Pancreas (tissue), 10 donors: ENCODE measurements at regions not wholly inside any gene's neighbourhood (a gene's known extent, or its start where the extent isn't known, plus 50 kb on each side); places are given as distances from the start of the nearest gene placed in this dataset.
"Not testable (repeated sequence)": the region's sequence is repeated elsewhere in the genome, so short reads cannot be mapped to it uniquely, and the experiment has no call there.

Experiments used
- ATAC-seq, 4 donors: fragments of 200-7000 bp; cut with Tn5 transposase; one replicate each; pipeline versions ENCODE4 v1.8.0 to v1.9.1; 2020; ENCODE audit warnings: mild to moderate bottlenecking in 4 of 4, moderate library complexity in 4 of 4
- DNase-seq, 6 donors: peaks; one replicate each; pipeline ENCODE4 v3.0.0-alpha.2; 2020
- FAIRE-seq: peaks from 2 replicates; lab custom pipeline; 2012; peaks lifted over from hg19 to GRCh38; lab: Jason Lieb, UNC
- H3K27ac ChIP-seq, 4 donors: fragments of 200-600 bp; sonication (generic); 1 replicate in 3 of 4; 2 replicates in 1 of 4; pipeline versions ENCODE4 v1.5.0 to v1.8.0; 2020
- H3K27me3 ChIP-seq, 4 donors: fragments of 200-600 bp; one replicate each; pipeline ENCODE4 v1.8.0; 2021
- H3K36me3 ChIP-seq, 3 donors: fragments of 200-600 bp; sonication (generic) in 1 of 3; one replicate each; pipeline versions ENCODE4 v1.5.0 to v1.8.0; 2020 to 2021
- H3K4me1 ChIP-seq, 3 donors: fragments of 200-600 bp; one replicate each; pipeline ENCODE4 v1.8.0; 2021
- H3K4me3 ChIP-seq, 4 donors: fragments of 200-600 bp; sonication (generic) in 2 of 4; one replicate each; pipeline versions ENCODE4 v1.5.0 to v1.8.0; 2020 to 2021
- H3K9me3 ChIP-seq, 4 donors: fragments of 200-600 bp; one replicate each; pipeline ENCODE4 v1.8.0; 2021
- CTCF ChIP-seq, 4 donors: fragments of 200-600 bp; sonication (generic) in 3 of 4; IDR thresholded peaks; one replicate each; pipeline versions ENCODE4 v1.5.0 to v1.8.0; 2021; ENCODE audit warnings: antibody characterized with exemption in 4 of 4
- WGBS, 2 donors: extraction: QIAGEN DNeasy Blood & Tissue Kit; methylation state at CpG; one replicate each; pipeline ENCODE4 v1.1.7; 2013; 5-methylcytosine and 5-hydroxymethylcytosine counted together
- intact Hi-C, 3 donors: fragments of 100-400 bp; cut with DNase I; formaldehyde crosslinking; loops; one replicate each; pipeline versions ENCODE4 v1.11.1 to v1.14.2; 2022
- donor health status: healthy with polysubstance abuse.
- donor health status: DM: no; HTN: no; CAD: no; lungs with moderate emphysema.
- donor health status: DM: no; HTN: no; CAD: no.
- donor health status: control.
- donor health status: control.
- donor health status: Bipolar disorder and iron deficiency.
- donor health status: DM: yes; HTN: yes; CAD: no.
- donor health status: DM: no; HTN: no; CAD: no.
- donor health status: DM: no; HTN: no; CAD: no.
- donor health status: DM: yes; HTN: yes; CAD: no.

GRCh38 chr6:113686049-113686448, 171.1 kb upstream of the MARCKS start:
- H3K27ac ChIP-seq: peak overlapping the region in 1 of 4 donors; percentile 27
- 32 to 36% methylated on average over 1 of the region's 1 CpG for WGBS, 2 donors

GRCh38 chr6:113689620-113690019, 167.5 kb upstream of the MARCKS start:
- H3K27me3 ChIP-seq, H3K27ac ChIP-seq, intact Hi-C loops, DNase-seq, H3K9me3 ChIP-seq, FAIRE-seq, H3K36me3 ChIP-seq, H3K4me3 ChIP-seq: not testable (repeated sequence)
- ATAC-seq: peak; percentile 48 to 65 (median 53)
- WGBS, 2 donors: 77 to 85% methylated on average over 4 of the region's 4 CpGs
- peaks cover 13 to 38% (median 28%) of the 10 kb centered on the region in 3 donors for H3K4me1 ChIP-seq

More at GRCh38 chr6:113686049-113686448, 171.1 kb upstream of the MARCKS start:
- intact Hi-C loops: no loop called here
- no peaks in the 10 kb centered on the region for H3K27me3 ChIP-seq
- H3K4me3 ChIP-seq: no peak overlapping the region
- no peak for DNase-seq
- peaks cover 13 to 28% (median 24%) of the 10 kb centered on the region in 3 donors for H3K4me1 ChIP-seq
- TF ChIP-seq CTCF (IDR thresholded peaks at IDR 0.05): no peak
- H3K36me3 ChIP-seq: no peaks in the 10 kb centered on the region
- FAIRE-seq: no peak
- H3K9me3 ChIP-seq: no peaks in the 10 kb centered on the region
- peak in 2 of 4 donors; percentile 17 to 25 for ATAC-seq

- H3K4me1 ChIP-seq: peaks cover 11 to 38% (median 28%) of the 10 kb centered on the region in 3 donors
- no peak for TF ChIP-seq CTCF (IDR thresholded peaks at IDR 0.05)
- H3K4me3 ChIP-seq: no peak overlapping the region
- FAIRE-seq (peak; percentile 32), ATAC-seq (peak; percentile 53 to 79 (median 59)), DNase-seq (peak in 1 of 6 donors; percentile 45)
- H3K27me3 ChIP-seq: no peaks in the 10 kb centered on the region
- H3K27ac ChIP-seq: peak overlapping the region in 2 of 4 donors; percentile 10 to 48
- H3K9me3 ChIP-seq: no peaks in the 10 kb centered on the region
- WGBS, 2 donors: 78 to 84% methylated on average over 5 of the region's 5 CpGs
- intact Hi-C loops: no loop called here
- no peaks in the 10 kb centered on the region for H3K36me3 ChIP-seq
These were observed 166.6 kb upstream of the MARCKS start for GRCh38 chr6:113690281-113691259.

- ATAC-seq: no peak
- no peak for DNase-seq
- no peaks in the 10 kb centered on the region for H3K27me3 ChIP-seq
- 84 to 89% methylated on average over 4 of the region's 4 CpGs for WGBS, 2 donors
- peaks cover 11 to 41% (median 25%) of the 10 kb centered on the region in 3 donors for H3K4me1 ChIP-seq
- intact Hi-C loops: no loop called here
- no peaks in the 10 kb centered on the region for H3K9me3 ChIP-seq
- TF ChIP-seq CTCF (IDR thresholded peaks at IDR 0.05): no peak
- no peak overlapping the region for H3K27ac ChIP-seq
- no peak for FAIRE-seq
- H3K36me3 ChIP-seq: no peaks in the 10 kb centered on the region
- H3K4me3 ChIP-seq: no peak overlapping the region
These were observed 165.9 kb upstream of the MARCKS start for GRCh38 chr6:113691260-113691656.

GRCh38 chr6:113693851-113694250, 163.3 kb upstream of the MARCKS start:
- intact Hi-C loops: no loop called here
- no peak overlapping the region for H3K4me3 ChIP-seq
- ATAC-seq: peak; percentile 49 to 81 (median 62)
- 35 to 51% methylated on average over 1 of the region's 1 CpG for WGBS, 2 donors
- peaks cover 11 to 45% (median 21%) of the 10 kb centered on the region in 3 donors for H3K4me1 ChIP-seq
- H3K27ac ChIP-seq: peak overlapping the region; percentile 46 to 80 (median 62)
- DNase-seq: peak in 1 of 6 donors; percentile 20
- no peaks in the 10 kb centered on the region for H3K27me3 ChIP-seq
- H3K9me3 ChIP-seq: no peaks in the 10 kb centered on the region
- no peak for TF ChIP-seq CTCF (IDR thresholded peaks at IDR 0.05)
- FAIRE-seq: no peak
- no peaks in the 10 kb centered on the region for H3K36me3 ChIP-seq
